ENCODE measurements at regions not wholly inside any gene's neighbourhood (a gene's known extent, or its start where the extent isn't known, plus 50 kb on each side); places are given as distances from the start of the nearest gene placed in this dataset.

DNA sequence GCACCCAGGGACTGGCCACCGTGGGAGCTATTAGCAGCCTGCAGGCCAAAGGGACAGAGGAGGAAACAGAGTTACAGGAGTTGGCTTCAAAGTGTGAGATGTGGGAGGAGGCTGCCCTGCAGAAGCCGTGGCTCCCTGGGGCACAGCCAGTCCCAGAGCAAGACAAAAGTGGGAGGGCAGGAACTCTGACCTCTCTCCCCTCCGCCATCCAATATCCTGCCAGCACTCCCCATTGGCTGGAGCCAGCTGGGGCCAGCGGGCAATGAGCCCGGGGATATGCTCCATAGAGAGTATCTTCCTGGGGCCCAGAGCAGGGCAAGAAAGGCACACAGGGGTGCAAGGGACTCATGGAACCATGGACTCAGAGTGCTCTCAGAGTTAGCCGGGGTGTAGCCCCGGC is 143.1 kb downstream of the INHBB start:
- intact Hi-C loops (cut with DNase I): no loop called here
- DNase-seq: no peak
- no peak for TF ChIP-seq POLR2A (IDR thresholded peaks at IDR 0.05)
- TF ChIP-seq, protein P1, sequence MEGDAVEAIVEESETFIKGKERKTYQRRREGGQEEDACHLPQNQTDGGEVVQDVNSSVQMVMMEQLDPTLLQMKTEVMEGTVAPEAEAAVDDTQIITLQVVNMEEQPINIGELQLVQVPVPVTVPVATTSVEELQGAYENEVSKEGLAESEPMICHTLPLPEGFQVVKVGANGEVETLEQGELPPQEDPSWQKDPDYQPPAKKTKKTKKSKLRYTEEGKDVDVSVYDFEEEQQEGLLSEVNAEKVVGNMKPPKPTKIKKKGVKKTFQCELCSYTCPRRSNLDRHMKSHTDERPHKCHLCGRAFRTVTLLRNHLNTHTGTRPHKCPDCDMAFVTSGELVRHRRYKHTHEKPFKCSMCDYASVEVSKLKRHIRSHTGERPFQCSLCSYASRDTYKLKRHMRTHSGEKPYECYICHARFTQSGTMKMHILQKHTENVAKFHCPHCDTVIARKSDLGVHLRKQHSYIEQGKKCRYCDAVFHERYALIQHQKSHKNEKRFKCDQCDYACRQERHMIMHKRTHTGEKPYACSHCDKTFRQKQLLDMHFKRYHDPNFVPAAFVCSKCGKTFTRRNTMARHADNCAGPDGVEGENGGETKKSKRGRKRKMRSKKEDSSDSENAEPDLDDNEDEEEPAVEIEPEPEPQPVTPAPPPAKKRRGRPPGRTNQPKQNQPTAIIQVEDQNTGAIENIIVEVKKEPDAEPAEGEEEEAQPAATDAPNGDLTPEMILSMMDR (IDR thresholded peaks at IDR 0.05): no peak
- no peaks in the 10 kb centered on the region for H3K4me1 ChIP-seq
- H3K36me3 ChIP-seq: no peaks in the 10 kb centered on the region
- H3K27ac ChIP-seq: no peak overlapping the region
- H3K27me3 ChIP-seq: peaks cover 0 to 58% (median 0%) of the 10 kb centered on the region in 4 donors
- no peak overlapping the region for H3K4me3 ChIP-seq
- 31 to 76% methylated on average over 2 to 4 of the region's 7 CpGs for WGBS, 2 donors
- no peaks in the 10 kb centered on the region for H3K9me3 ChIP-seq

DNA sequence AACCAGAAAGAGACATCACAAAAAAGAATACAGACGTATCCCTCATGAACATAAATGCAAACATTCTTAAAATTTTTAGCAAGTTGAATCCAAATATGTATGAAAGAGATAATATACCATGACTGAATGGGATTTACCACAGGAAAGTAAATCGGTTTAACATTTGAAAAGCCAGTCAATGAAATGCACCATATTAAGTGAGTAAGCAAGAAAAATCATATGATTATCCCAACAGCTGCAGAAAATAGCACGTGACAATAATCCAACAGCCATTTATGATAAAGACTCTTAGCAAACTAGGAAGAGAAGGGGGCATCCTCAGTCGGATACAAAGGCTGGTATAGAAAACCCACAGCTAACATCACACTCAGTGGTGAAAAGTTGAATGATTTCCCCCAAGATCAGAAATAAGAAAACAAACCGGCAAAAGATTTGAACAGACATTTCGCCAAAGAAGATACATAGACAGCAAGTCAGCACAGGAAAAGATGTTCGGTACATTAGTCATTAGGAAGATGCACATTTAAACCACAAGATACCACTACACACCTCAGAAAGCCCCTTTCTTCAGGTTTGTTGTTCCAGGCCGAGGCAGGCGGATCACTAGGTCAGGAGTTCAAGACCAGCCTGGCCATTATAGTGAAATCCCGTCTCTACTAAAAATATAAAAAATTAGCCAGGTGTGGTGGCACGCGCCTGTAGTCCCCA is 144.3 kb downstream of the INHBB start:
- Histone ChIP-seq H3K36me3 (no peaks in the 10 kb centered on the region), H3K4me1 (no peaks in the 10 kb centered on the region), H3K27ac (no peak overlapping the region), H3K4me3 (no peak overlapping the region), H3K9me3 (no peaks in the 10 kb centered on the region), H3K27me3 (peaks cover 0 to 45% (median 0%) of the 10 kb centered on the region in 4 donors)
- no peak for DNase-seq
- WGBS, 2 donors: 63 to 71% methylated on average over 12 of the region's 12 CpGs
- no peak for TF ChIP-seq POLR2A (IDR thresholded peaks at IDR 0.05)
- TF ChIP-seq, protein P1 (IDR thresholded peaks at IDR 0.05): no peak
- intact Hi-C loops (cut with DNase I): no loop called here

DNA sequence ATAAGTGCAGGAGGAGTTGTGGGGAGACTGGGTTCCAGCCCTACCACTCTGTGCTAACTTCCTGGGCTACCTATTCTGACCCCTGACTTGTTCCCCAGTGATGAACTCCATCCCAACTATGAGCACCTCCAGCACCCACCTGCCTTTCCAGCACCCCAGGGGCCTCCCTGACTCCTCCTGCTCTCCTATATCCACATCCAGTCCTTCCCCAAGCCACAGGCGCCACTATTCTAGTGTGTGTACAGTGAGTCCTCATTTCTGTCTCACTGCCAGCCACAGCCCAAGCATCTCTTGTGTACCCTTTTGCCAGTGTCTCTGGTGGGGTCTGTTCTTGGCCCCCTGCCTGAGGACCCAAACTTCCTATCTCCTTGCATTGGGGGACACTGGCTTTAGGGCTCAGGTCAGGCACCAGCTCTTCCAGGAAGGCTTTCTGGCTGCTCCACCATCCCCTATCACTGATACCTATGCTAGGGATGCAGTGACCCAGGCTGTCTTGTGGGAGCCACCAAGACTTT is 145.2 kb downstream of the INHBB start:
- DNase-seq: no peak
- H3K27me3 ChIP-seq: peaks cover 0 to 38% (median 0%) of the 10 kb centered on the region in 4 donors
- intact Hi-C loops (cut with DNase I): no loop called here
- H3K9me3 ChIP-seq: no peaks in the 10 kb centered on the region
- TF ChIP-seq POLR2A (IDR thresholded peaks at IDR 0.05): no peak
- TF ChIP-seq, protein P1 (IDR thresholded peaks at IDR 0.05): no peak
- H3K36me3 ChIP-seq: no peaks in the 10 kb centered on the region
- WGBS, 2 donors: 100% methylated on average over 1 of the region's 1 CpG
- H3K4me3 ChIP-seq: no peak overlapping the region
- no peaks in the 10 kb centered on the region for H3K4me1 ChIP-seq
- H3K27ac ChIP-seq: no peak overlapping the region

DNA sequence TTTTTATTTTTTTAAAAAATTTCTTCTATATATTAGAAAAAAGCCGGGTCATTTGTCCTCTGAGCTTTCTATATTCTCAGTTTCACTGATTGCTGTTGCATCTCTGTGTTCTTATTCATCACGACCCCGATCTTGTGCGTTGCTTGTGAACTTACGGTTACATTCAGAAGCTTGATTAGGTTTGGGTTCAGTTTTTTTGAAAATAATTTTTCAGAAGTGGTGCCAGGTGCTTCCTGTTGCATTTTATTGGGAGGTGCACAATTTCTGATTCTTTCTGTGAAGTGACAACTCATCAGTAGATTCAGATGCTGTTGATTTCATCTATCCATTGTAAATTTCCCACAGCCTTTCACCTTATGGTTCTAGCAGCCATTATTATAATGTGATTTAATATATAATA is 147.3 kb downstream of the INHBB start:
- TF ChIP-seq, protein P1 (IDR thresholded peaks at IDR 0.05): no peak
- no peak for TF ChIP-seq POLR2A (IDR thresholded peaks at IDR 0.05)
- Histone ChIP-seq H3K36me3 (no peaks in the 10 kb centered on the region), H3K9me3 (no peaks in the 10 kb centered on the region), H3K27me3 (peaks cover 0 to 39% (median 0%) of the 10 kb centered on the region in 4 donors), H3K4me3 (no peak overlapping the region), H3K27ac (no peak overlapping the region), H3K4me1 (no peaks in the 10 kb centered on the region)
- DNase-seq: no peak
- intact Hi-C loops (cut with DNase I): no loop called here
- WGBS, 2 donors: 70 to 76% methylated on average over 5 of the region's 5 CpGs

DNA sequence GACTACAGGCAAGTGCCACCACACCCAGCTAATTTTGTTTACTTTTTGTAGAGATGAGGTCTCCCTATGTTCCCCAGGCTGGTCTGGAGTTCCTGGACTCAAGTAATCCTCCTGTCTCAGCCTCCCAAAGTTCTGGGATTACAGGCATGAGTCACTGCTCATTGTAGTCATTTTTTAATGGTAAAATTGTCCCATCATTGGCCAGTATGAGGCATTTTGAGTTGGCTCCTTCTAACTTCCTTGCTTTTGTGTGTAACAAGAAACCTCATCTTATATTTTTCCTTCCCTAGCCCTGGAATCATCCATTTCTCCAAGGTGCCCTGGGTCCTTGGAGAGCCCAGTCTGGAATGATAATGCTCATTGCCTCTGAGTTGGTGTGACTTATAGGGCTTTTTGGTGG is 148.5 kb downstream of the INHBB start:
- no peak for DNase-seq
- TF ChIP-seq, protein P1 (IDR thresholded peaks at IDR 0.05): no peak
- TF ChIP-seq POLR2A (IDR thresholded peaks at IDR 0.05): no peak
- Histone ChIP-seq H3K4me3 (no peak overlapping the region), H3K27ac (no peak overlapping the region), H3K27me3 (peaks cover 0 to 27% (median 0%) of the 10 kb centered on the region in 4 donors), H3K9me3 (no peaks in the 10 kb centered on the region), H3K4me1 (no peaks in the 10 kb centered on the region), H3K36me3 (no peaks in the 10 kb centered on the region)
- intact Hi-C loops (cut with DNase I): no loop called here

Data from esophagus squamous epithelium (tissue), 5 donors.